HUDEP-2 (cell line): ENCODE measurements at regions not wholly inside any gene's neighbourhood (a gene's known extent, or its start where the extent isn't known, plus 50 kb on each side); places are given as distances from the start of the nearest gene placed in this dataset.
"Not testable (repeated sequence)": the region's sequence is repeated elsewhere in the genome, so short reads cannot be mapped to it uniquely, and the experiment has no call there.

ENCODE experiments used
- DNase-seq, 76 experiments: peaks; one replicate each; lab custom pipeline; 2025; ENCODE audit not compliant: unreplicated experiment in 76 of 76; lab: John Stamatoyannopoulos, UW

- no peak for DNase-seq
Measured at GRCh38 chr12:124707316-124707715, 139.9 kb upstream of the NCOR2 start.

GRCh38 chr12:124706363-124706762, 139.0 kb upstream of the NCOR2 start:
- no peak for DNase-seq

GRCh38 chr12:124705545-124706138, 138.2 kb upstream of the NCOR2 start:
- no peak for DNase-seq

GRCh38 chr12:124704619-124705018, 137.2 kb upstream of the NCOR2 start:
- DNase-seq: no peak

GRCh38 chr12:124703856-124704255, 136.4 kb upstream of the NCOR2 start:
- DNase-seq: no peak

- no peak for DNase-seq
Measured at GRCh38 chr12:124702736-124703135, 135.3 kb upstream of the NCOR2 start.

GRCh38 chr12:124700810-124701592, 133.6 kb upstream of the NCOR2 start:
- DNase-seq: no peak

GRCh38 chr12:124699909-124700308, 132.5 kb upstream of the NCOR2 start:
- no peak for DNase-seq

- DNase-seq: no peak
Measured at GRCh38 chr12:124698998-124699305, 131.5 kb upstream of the NCOR2 start.

- DNase-seq: no peak
Measured at GRCh38 chr12:124698211-124698997, 131.0 kb upstream of the NCOR2 start.

GRCh38 chr12:124697722-124698121, 130.3 kb upstream of the NCOR2 start:
- not testable (repeated sequence) for DNase-seq

GRCh38 chr12:124696693-124697476, 129.5 kb upstream of the NCOR2 start:
- DNase-seq: peak in 55 of 76 experiments; percentile 4 to 68 (median 31)

GRCh38 chr12:124695861-124696260, 128.4 kb upstream of the NCOR2 start:
- DNase-seq: peak in 1 of 76 experiments; percentile 3

- DNase-seq: no peak
Measured at GRCh38 chr12:124694846-124695497, 127.6 kb upstream of the NCOR2 start.

GRCh38 chr12:124694250-124694649, 126.8 kb upstream of the NCOR2 start:
- no peak for DNase-seq

GRCh38 chr12:124693111-124693723, 125.8 kb upstream of the NCOR2 start:
- no peak for DNase-seq

- no peak for DNase-seq
Measured at GRCh38 chr12:124692443-124692842, 125.0 kb upstream of the NCOR2 start.

- DNase-seq: no peak
Measured at GRCh38 chr12:124691429-124691828, 124.0 kb upstream of the NCOR2 start.

- DNase-seq: no peak
Measured at GRCh38 chr12:124689631-124690030, 122.2 kb upstream of the NCOR2 start.
